Trophoblast cell (in vitro differentiated cells and primary cell): ENCODE measurements at regions not wholly inside any gene's neighbourhood (a gene's known extent, or its start where the extent isn't known, plus 50 kb on each side); places are given as distances from the start of the nearest gene placed in this dataset.

Source experiments
- DNase-seq, 2 donors: peaks; one replicate each; pipeline ENCODE4 v3.0.0-alpha.2; 2016
- H2AFZ ChIP-seq: 2 replicates; pipeline ENCODE4 v1.6.1; 2013; ENCODE audit warnings: low read length, moderate library complexity, mild to moderate bottlenecking; ENCODE audit not compliant: insufficient read depth, poor library complexity
- H2AK5ac ChIP-seq: 2 replicates; pipeline ENCODE4 v1.6.1; 2013; ENCODE audit warnings: mild to moderate bottlenecking, low read length
- H2BK120ac ChIP-seq: 2 replicates; pipeline ENCODE4 v1.6.1; 2013; ENCODE audit warnings: low read length, mild to moderate bottlenecking, moderate library complexity; ENCODE audit not compliant: insufficient read depth, poor library complexity
- H2BK12ac ChIP-seq: 2 replicates; pipeline ENCODE4 v1.6.1; 2013; ENCODE audit warnings: mild to moderate bottlenecking, low read length, moderate library complexity
- H2BK5ac ChIP-seq: 2 replicates; pipeline ENCODE4 v1.6.1; 2013; ENCODE audit warnings: low read length, low read depth, moderate library complexity, mild to moderate bottlenecking; ENCODE audit not compliant: poor library complexity
- H3K14ac ChIP-seq: 2 replicates; pipeline ENCODE4 v1.6.1; 2013; ENCODE audit warnings: mild to moderate bottlenecking, low read length
- H3K18ac ChIP-seq: 2 replicates; pipeline ENCODE4 v1.6.1; 2013; ENCODE audit warnings: mild to moderate bottlenecking, low read length
- H3K23ac ChIP-seq: 2 replicates; pipeline ENCODE4 v1.6.1; 2013; ENCODE audit warnings: low read length
- H3K27ac ChIP-seq: 2 replicates; pipeline ENCODE4 v1.5.1; 2013; ENCODE audit warnings: low read depth, mild to moderate bottlenecking, inconsistent platforms, low read length, moderate library complexity
- H3K27me3 ChIP-seq: 2 replicates; pipeline ENCODE4 v1.6.1; 2013; ENCODE audit warnings: inconsistent platforms, mild to moderate bottlenecking, low read length, moderate library complexity; ENCODE audit not compliant: insufficient read depth
- H3K36me3 ChIP-seq, 2 experiments: 1 replicate in 1 of 2; 2 replicates in 1 of 2; pipeline ENCODE4 v1.6.1; 2013; ENCODE audit warnings: low read length in 2 of 2, mild to moderate bottlenecking in 2 of 2, moderate library complexity in 1 of 2; ENCODE audit not compliant: insufficient read depth in 2 of 2, control insufficient read depth in 1 of 2
- H3K4ac ChIP-seq: 2 replicates; pipeline ENCODE4 v1.6.1; 2013; ENCODE audit warnings: low read depth, mild to moderate bottlenecking, low read length, moderate library complexity
- H3K4me1 ChIP-seq, 2 experiments: 1 replicate in 1 of 2; 2 replicates in 1 of 2; pipeline ENCODE4 v1.6.1; 2013; ENCODE audit warnings: low read length in 2 of 2, mild to moderate bottlenecking in 2 of 2, moderate library complexity in 1 of 2; ENCODE audit not compliant: insufficient read depth in 2 of 2, control insufficient read depth in 1 of 2
- H3K4me2 ChIP-seq: 2 replicates; pipeline ENCODE4 v1.6.1; 2013; ENCODE audit warnings: inconsistent platforms, mild to moderate bottlenecking, low read length, moderate library complexity
- H3K4me3 ChIP-seq: 2 replicates; pipeline ENCODE4 v1.5.1; 2013; ENCODE audit warnings: mild to moderate bottlenecking, low read depth, low read length, inconsistent platforms
- H3K79me1 ChIP-seq: one replicate; pipeline ENCODE4 v1.6.1; 2013; ENCODE audit warnings: low read length
- H3K79me2 ChIP-seq: 2 replicates; pipeline ENCODE4 v1.6.1; 2013; ENCODE audit warnings: low read length, mild to moderate bottlenecking; ENCODE audit not compliant: control insufficient read depth, insufficient read depth, poor library complexity
- H3K9ac ChIP-seq: 2 replicates; pipeline ENCODE4 v1.6.1; 2013; ENCODE audit warnings: mild to moderate bottlenecking, low read length
- H3K9me3 ChIP-seq: 2 replicates; pipeline ENCODE4 v1.6.1; 2013; ENCODE audit warnings: low read depth, mild to moderate bottlenecking, control low read depth, inconsistent platforms, low read length; ENCODE audit not compliant: insufficient read depth
- H4K12ac ChIP-seq: 2 replicates; pipeline ENCODE4 v1.6.1; 2013; ENCODE audit warnings: low read depth, mild to moderate bottlenecking, low read length, moderate library complexity
- H4K8ac ChIP-seq: 2 replicates; pipeline ENCODE4 v1.6.1; 2013; ENCODE audit warnings: low read depth, mild to moderate bottlenecking, low read length, moderate library complexity
- H4K91ac ChIP-seq: one replicate; pipeline ENCODE4 v1.6.1; 2013; ENCODE audit warnings: low read depth, mild to moderate bottlenecking, low read length, moderate library complexity
- WGBS: extraction: QIAGEN DNeasy Blood & Tissue Kit; methylation state at CpG from one replicate; pipeline ENCODE4 v1.1.7; 2013; ENCODE audit warnings: missing lambda C conversion rate; ENCODE audit not compliant: insufficient read length, insufficient coverage; ENCODE audit errors: extremely low coverage; 5-methylcytosine and 5-hydroxymethylcytosine counted together

DNA sequence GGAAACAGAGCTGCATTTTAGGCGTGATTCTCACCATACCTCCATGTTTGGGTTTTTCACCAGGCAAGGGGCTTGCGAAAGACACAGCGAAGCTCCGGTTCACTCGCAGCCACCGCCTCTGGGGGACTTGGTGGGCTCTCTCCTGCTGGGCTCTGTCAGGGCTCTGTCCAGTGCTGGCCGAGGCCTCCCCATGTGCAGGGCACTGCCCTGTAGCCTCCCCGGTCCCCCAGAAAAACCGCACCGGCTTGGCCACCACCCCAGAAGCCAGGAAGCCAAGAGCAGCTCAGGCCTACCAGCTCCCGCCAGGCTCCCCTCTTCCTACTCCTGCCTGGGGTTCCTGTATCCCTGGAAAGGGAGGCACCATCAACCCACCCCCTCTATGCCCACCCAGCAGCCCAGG lies 151.5 kb downstream of the CTTN start:
- no peak for DNase-seq
- Histone ChIP-seq H3K4me3 (no peak overlapping the region), H2AK5ac (no peak overlapping the region), H4K12ac (no peak overlapping the region), H3K27me3 (no peaks in the 10 kb centered on the region), H3K9me3 (peaks cover 7% of the 10 kb centered on the region), H3K79me2 (no peaks in the 10 kb centered on the region), H3K14ac (no peak overlapping the region), H2BK12ac (no peak overlapping the region), H3K36me3 (no peaks in the 10 kb centered on the region), H2BK5ac (no peak overlapping the region), H3K4me2 (no peak overlapping the region), H3K4me1 (peaks cover 8 to 13% of the 10 kb centered on the region in 2 experiments), H3K27ac (no peak overlapping the region), H3K18ac (no peak overlapping the region), H2BK120ac (no peak overlapping the region), H3K23ac (no peak overlapping the region), H3K4ac (no peak overlapping the region), H2AFZ (no peak overlapping the region), H4K8ac (no peak overlapping the region), H3K9ac (no peak overlapping the region), H3K79me1 (peaks cover 2% of the 10 kb centered on the region), H4K91ac (no peak overlapping the region)
- WGBS, result no CpG with 5 or more reads among the region's 11 CpGs

DNA sequence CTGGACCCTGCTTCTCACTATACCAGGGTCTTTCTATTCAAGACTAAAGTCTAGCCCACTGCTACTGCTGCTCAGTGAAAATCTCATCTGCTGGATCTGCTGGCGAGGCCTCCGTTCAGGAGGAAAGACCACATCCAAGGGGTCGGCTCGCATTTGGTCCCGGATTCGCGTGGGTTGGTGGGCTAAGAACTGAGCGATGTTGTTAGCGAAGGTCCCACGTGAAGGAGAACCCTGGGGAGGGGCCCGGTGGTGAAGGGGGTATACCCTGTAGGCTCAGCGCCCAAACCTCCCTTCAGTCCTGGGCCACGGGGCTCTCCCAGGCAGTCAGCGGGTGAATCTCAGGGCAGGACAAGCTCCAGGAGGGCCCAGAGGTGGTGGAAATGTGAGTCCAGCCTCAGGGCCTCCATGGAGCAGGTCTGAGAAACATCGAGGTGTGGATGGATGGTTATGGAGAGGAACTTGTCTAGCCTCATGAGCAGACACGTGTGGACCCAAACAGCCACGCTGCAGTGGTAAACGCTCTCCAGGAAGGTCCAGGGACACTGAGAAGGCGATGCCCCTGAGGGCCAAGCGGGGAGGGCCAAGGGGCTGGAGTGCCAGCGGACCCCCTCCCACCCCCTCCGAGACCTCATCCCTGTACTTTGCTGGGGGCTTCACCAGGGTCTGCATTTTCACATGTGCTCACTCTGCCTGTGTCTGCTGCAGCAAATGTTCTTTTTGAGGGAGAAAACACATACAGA lies 152.3 kb downstream of the CTTN start:
- Histone ChIP-seq H3K14ac (no peak overlapping the region), H2AFZ (no peak overlapping the region), H3K18ac (no peak overlapping the region), H3K4ac (no peak overlapping the region), H4K12ac (no peak overlapping the region), H4K8ac (no peak overlapping the region), H4K91ac (no peak overlapping the region), H3K4me1 (peaks cover 3 to 5% of the 10 kb centered on the region in 2 experiments), H3K36me3 (no peaks in the 10 kb centered on the region), H3K9me3 (peaks cover 7% of the 10 kb centered on the region), H3K79me1 (no peaks in the 10 kb centered on the region), H2BK12ac (no peak overlapping the region), H3K27ac (no peak overlapping the region), H3K4me3 (no peak overlapping the region), H3K9ac (no peak overlapping the region), H3K27me3 (no peaks in the 10 kb centered on the region), H3K79me2 (no peaks in the 10 kb centered on the region), H3K23ac (no peak overlapping the region), H2AK5ac (no peak overlapping the region), H2BK120ac (no peak overlapping the region), H3K4me2 (no peak overlapping the region), H2BK5ac (no peak overlapping the region)
- DNase-seq, result no peak
- no CpG with 5 or more reads among the region's 22 CpGs for WGBS

- Histone ChIP-seq H3K23ac (no peak overlapping the region), H3K9ac (no peak overlapping the region), H3K9me3 (peaks cover 7% of the 10 kb centered on the region), H3K14ac (no peak overlapping the region), H3K4me3 (no peak overlapping the region), H2BK12ac (no peak overlapping the region), H2AK5ac (peak overlapping the region; percentile 46), H3K36me3 (no peaks in the 10 kb centered on the region), H2BK120ac (no peak overlapping the region), H3K4ac (no peak overlapping the region), H2BK5ac (no peak overlapping the region), H3K79me2 (no peaks in the 10 kb centered on the region), H3K18ac (no peak overlapping the region), H3K27me3 (no peaks in the 10 kb centered on the region), H3K79me1 (no peaks in the 10 kb centered on the region), H2AFZ (no peak overlapping the region), H4K12ac (no peak overlapping the region), H4K91ac (no peak overlapping the region), H3K27ac (no peak overlapping the region), H4K8ac (no peak overlapping the region), H3K4me1 (peaks cover 3 to 4% of the 10 kb centered on the region in 2 experiments), H3K4me2 (no peak overlapping the region)
- DNase-seq, result peak; percentile 62 to 74
- WGBS, result no CpG with 5 or more reads among the region's 23 CpGs
Measured at GRCh38 chr11:70551351-70552166, 153.2 kb downstream of the CTTN start.

DNA sequence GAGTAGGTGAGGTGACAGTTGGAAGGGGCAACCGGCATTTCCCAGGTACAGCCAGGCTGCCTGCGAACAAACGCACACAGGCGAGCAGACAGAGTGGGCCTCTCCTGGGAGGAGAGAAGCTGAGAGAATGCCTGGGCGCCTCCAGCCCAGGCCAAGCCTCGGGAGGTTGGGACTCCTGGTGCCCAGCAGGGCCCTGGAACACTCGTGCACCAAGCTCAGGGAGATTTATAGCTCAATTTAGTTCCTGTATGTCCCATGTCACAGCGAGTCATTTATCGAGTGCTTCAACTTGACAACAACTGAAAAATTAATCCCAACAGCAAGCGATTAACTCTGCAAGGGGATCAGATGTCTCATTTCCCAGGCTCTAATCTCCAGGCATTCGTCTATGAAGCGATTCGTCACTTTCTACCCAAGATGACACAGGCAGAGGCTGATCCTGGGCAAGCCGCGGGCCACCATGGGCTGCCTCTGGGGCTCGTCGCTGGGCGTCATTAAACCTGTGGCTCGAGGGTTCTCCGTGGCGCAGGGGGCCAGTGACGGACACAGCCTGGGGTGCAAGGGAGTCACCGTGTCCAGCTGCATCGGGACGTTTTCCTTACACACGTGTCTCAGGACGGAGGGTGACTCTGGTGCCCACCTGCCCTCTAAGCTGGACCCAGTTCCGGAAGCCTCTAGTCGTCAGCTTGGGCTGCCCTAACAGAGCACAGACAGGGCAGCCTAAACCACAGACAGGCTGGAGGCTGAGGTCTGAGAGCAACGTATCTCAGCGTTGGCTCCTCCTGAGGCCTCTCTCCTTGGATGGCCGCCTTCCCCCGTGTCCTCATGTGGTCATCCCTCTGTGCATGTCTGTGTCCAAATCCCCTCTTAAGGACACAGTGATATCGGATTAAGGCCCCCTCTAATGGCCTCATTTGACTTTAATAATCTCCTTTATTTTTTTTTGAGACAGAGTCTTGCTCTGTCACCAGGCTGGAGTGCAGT lies 154.1 kb downstream of the CTTN start:
- H3K4ac ChIP-seq, result no peak overlapping the region
- H3K36me3 ChIP-seq, result no peaks in the 10 kb centered on the region
- H3K79me2 ChIP-seq, result no peaks in the 10 kb centered on the region
- no peaks in the 10 kb centered on the region for H3K79me1 ChIP-seq
- no peak overlapping the region for H3K4me2 ChIP-seq
- no peak overlapping the region for H3K18ac ChIP-seq
- H4K12ac ChIP-seq, result no peak overlapping the region
- no peak for DNase-seq
- no peak overlapping the region for H2BK5ac ChIP-seq
- no peak overlapping the region for H3K4me3 ChIP-seq
- H3K9me3 ChIP-seq, result peaks cover 7% of the 10 kb centered on the region
- H4K8ac ChIP-seq, result no peak overlapping the region
- no peak overlapping the region for H2BK120ac ChIP-seq
- peak overlapping the region; percentile 16 for H2BK12ac ChIP-seq
- H2AK5ac ChIP-seq, result peak overlapping the region; percentile 55
- H3K27ac ChIP-seq, result no peak overlapping the region
- no peaks in the 10 kb centered on the region for H3K27me3 ChIP-seq
- no CpG with 5 or more reads among the region's 34 CpGs for WGBS
- H3K9ac ChIP-seq, result no peak overlapping the region
- no peak overlapping the region for H2AFZ ChIP-seq
- peaks cover 3 to 4% of the 10 kb centered on the region in 2 experiments for H3K4me1 ChIP-seq
- H4K91ac ChIP-seq, result no peak overlapping the region
- H3K23ac ChIP-seq, result no peak overlapping the region
- no peak overlapping the region for H3K14ac ChIP-seq
